ENCODE measurements at regions not wholly inside any gene's neighbourhood (a gene's known extent, or its start where the extent isn't known, plus 50 kb on each side); places are given as distances from the start of the nearest gene placed in this dataset.

DNA sequence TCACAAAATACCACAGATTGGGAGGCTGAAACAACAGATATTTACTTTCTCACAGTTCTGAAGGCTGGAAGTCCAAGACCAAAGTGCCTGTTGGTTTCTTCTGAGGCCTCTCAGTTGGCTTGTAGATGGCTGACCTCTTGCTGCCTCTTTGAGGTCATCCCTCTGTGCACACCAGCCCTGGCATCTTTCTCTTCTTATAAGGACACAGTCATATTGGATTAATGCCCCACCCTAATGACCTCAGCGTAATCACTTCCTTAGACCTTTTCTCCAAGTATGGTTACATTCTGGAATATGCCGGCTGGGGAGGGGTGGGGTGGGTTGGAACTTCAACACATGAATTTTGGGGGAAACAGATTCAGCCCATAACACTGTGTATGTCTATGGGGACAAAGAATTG is 116.2 kb upstream of the LNX1 start:
- TF ChIP-seq, protein P1, sequence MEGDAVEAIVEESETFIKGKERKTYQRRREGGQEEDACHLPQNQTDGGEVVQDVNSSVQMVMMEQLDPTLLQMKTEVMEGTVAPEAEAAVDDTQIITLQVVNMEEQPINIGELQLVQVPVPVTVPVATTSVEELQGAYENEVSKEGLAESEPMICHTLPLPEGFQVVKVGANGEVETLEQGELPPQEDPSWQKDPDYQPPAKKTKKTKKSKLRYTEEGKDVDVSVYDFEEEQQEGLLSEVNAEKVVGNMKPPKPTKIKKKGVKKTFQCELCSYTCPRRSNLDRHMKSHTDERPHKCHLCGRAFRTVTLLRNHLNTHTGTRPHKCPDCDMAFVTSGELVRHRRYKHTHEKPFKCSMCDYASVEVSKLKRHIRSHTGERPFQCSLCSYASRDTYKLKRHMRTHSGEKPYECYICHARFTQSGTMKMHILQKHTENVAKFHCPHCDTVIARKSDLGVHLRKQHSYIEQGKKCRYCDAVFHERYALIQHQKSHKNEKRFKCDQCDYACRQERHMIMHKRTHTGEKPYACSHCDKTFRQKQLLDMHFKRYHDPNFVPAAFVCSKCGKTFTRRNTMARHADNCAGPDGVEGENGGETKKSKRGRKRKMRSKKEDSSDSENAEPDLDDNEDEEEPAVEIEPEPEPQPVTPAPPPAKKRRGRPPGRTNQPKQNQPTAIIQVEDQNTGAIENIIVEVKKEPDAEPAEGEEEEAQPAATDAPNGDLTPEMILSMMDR (IDR thresholded peaks at IDR 0.05 in 2 of 3, conservative IDR thresholded peaks at IDR 0.05 in 1 of 3; ENCODE audit: borderline replicate concordance in 1 of 3, insufficient read depth in 1 of 3, low read depth in 2 of 3, low read length in 2 of 3), result no peak
- TF ChIP-seq, protein P2, sequence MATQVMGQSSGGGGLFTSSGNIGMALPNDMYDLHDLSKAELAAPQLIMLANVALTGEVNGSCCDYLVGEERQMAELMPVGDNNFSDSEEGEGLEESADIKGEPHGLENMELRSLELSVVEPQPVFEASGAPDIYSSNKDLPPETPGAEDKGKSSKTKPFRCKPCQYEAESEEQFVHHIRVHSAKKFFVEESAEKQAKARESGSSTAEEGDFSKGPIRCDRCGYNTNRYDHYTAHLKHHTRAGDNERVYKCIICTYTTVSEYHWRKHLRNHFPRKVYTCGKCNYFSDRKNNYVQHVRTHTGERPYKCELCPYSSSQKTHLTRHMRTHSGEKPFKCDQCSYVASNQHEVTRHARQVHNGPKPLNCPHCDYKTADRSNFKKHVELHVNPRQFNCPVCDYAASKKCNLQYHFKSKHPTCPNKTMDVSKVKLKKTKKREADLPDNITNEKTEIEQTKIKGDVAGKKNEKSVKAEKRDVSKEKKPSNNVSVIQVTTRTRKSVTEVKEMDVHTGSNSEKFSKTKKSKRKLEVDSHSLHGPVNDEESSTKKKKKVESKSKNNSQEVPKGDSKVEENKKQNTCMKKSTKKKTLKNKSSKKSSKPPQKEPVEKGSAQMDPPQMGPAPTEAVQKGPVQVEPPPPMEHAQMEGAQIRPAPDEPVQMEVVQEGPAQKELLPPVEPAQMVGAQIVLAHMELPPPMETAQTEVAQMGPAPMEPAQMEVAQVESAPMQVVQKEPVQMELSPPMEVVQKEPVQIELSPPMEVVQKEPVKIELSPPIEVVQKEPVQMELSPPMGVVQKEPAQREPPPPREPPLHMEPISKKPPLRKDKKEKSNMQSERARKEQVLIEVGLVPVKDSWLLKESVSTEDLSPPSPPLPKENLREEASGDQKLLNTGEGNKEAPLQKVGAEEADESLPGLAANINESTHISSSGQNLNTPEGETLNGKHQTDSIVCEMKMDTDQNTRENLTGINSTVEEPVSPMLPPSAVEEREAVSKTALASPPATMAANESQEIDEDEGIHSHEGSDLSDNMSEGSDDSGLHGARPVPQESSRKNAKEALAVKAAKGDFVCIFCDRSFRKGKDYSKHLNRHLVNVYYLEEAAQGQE (IDR thresholded peaks at IDR 0.05; ENCODE audit: low read depth), result no peak
- TF ChIP-seq EZH2phosphoT487 (IDR thresholded peaks at IDR 0.05; ENCODE audit: borderline replicate concordance) (no peak), EZH2 (IDR thresholded peaks at IDR 0.05) (no peak), SRF (IDR thresholded peaks at IDR 0.05; ENCODE audit: low read depth) (no peak), SP1 (IDR thresholded peaks at IDR 0.05; ENCODE audit: low read depth) (no peak), POLR2A (IDR thresholded peaks at IDR 0.05; ENCODE audit: borderline replicate concordance, extremely low read depth, insufficient read depth, insufficient read length) (no peak), ZNF274 (IDR thresholded peaks at IDR 0.05; ENCODE audit: low read depth, low read length) (no peak), RAD21 (IDR thresholded peaks at IDR 0.05; ENCODE audit: low read depth) (no peak)
- TF ChIP-seq, protein P3, sequence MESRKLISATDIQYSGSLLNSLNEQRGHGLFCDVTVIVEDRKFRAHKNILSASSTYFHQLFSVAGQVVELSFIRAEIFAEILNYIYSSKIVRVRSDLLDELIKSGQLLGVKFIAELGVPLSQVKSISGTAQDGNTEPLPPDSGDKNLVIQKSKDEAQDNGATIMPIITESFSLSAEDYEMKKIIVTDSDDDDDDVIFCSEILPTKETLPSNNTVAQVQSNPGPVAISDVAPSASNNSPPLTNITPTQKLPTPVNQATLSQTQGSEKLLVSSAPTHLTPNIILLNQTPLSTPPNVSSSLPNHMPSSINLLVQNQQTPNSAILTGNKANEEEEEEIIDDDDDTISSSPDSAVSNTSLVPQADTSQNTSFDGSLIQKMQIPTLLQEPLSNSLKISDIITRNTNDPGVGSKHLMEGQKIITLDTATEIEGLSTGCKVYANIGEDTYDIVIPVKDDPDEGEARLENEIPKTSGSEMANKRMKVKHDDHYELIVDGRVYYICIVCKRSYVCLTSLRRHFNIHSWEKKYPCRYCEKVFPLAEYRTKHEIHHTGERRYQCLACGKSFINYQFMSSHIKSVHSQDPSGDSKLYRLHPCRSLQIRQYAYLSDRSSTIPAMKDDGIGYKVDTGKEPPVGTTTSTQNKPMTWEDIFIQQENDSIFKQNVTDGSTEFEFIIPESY (IDR thresholded peaks at IDR 0.05; ENCODE audit: extremely low read depth, insufficient replicate concordance, low read length), result no peak

All from HCT116 (cell line).